ENCODE measurements at regions not wholly inside any gene's neighbourhood (a gene's known extent, or its start where the extent isn't known, plus 50 kb on each side); places are given as distances from the start of the nearest gene placed in this dataset.

GRCh38 chr9:93893899-93894690 is 61.1 kb downstream of the BARX1 start:
- TF ChIP-seq FOXA1 (IDR thresholded peaks at IDR 0.05) (no peak), ARNT (IDR thresholded peaks at IDR 0.05) (no peak), NFRKB (IDR thresholded peaks at IDR 0.05) (no peak), ELF4 (IDR thresholded peaks at IDR 0.05) (no peak), SUZ12 (IDR thresholded peaks at IDR 0.05) (no peak), FOXM1 (IDR thresholded peaks at IDR 0.05; ENCODE audit: borderline replicate concordance) (no peak), PKNOX1 (IDR thresholded peaks at IDR 0.05) (no peak), L3MBTL2 (conservative IDR thresholded peaks at IDR 0.05) (no peak), SP1 (IDR thresholded peaks at IDR 0.05) (no peak), LEF1 (IDR thresholded peaks at IDR 0.05; ENCODE audit: borderline replicate concordance) (no peak), HDGF (IDR thresholded peaks at IDR 0.05; ENCODE audit: borderline replicate concordance) (no peak), ZNF384 (IDR thresholded peaks at IDR 0.05) (no peak), TARDBP (IDR thresholded peaks at IDR 0.05) (no peak), FOXK2 (IDR thresholded peaks at IDR 0.05) (no peak)

All from HEK293T (cell line).